H9 (cell line): ENCODE measurements at regions not wholly inside any gene's neighbourhood (a gene's known extent, or its start where the extent isn't known, plus 50 kb on each side); places are given as distances from the start of the nearest gene placed in this dataset.

ENCODE experiments used
- DNase-seq: peaks from one replicate; pipeline ENCODE4 v3.0.0-alpha.2; 2017
- H2AFZ ChIP-seq: one replicate; pipeline ENCODE4 v1.6.1; 2013; ENCODE audit warnings: mild to moderate bottlenecking, low read length, control low read depth, moderate library complexity
- H2AK5ac ChIP-seq: 2 replicates; pipeline ENCODE4 v1.6.1; 2013; ENCODE audit warnings: low read length, control low read depth, mixed read lengths; ENCODE audit not compliant: insufficient read length
- H2BK120ac ChIP-seq: one replicate; pipeline ENCODE4 v1.6.1; 2013; ENCODE audit warnings: low read depth, mild to moderate bottlenecking, low read length, control low read depth, inconsistent platforms; ENCODE audit not compliant: poor library complexity, severe bottlenecking
- H2BK12ac ChIP-seq: 2 replicates; pipeline ENCODE4 v1.6.1; 2013; ENCODE audit warnings: low read length, control low read depth, mixed read lengths, low read depth; ENCODE audit not compliant: insufficient read length
- H2BK15ac ChIP-seq: 2 replicates; pipeline ENCODE4 v1.6.1; 2013; ENCODE audit warnings: low read depth, low read length, control low read depth
- H2BK20ac ChIP-seq: one replicate; pipeline ENCODE4 v1.6.1; 2013; ENCODE audit warnings: low read depth, mild to moderate bottlenecking, low read length, control low read depth, inconsistent platforms; ENCODE audit not compliant: poor library complexity, severe bottlenecking
- H2BK5ac ChIP-seq: 2 replicates; pipeline ENCODE4 v1.6.1; 2013; ENCODE audit warnings: low read length, control low read depth, mixed read lengths; ENCODE audit not compliant: insufficient read length
- H3K14ac ChIP-seq: 2 replicates; pipeline ENCODE4 v1.6.1; 2013; ENCODE audit warnings: low read length, control low read depth; ENCODE audit not compliant: insufficient read depth
- H3K18ac ChIP-seq: 2 replicates; pipeline ENCODE4 v1.6.1; 2013; ENCODE audit warnings: low read depth, mild to moderate bottlenecking, mixed read lengths, low read length, control low read depth; ENCODE audit not compliant: insufficient read length
- H3K23ac ChIP-seq: 2 replicates; pipeline ENCODE4 v1.6.1; 2013; ENCODE audit warnings: low read length, control low read depth, mixed read lengths, low read depth; ENCODE audit not compliant: insufficient read length
- H3K23me2 ChIP-seq: 2 replicates; pipeline ENCODE4 v1.6.1; 2013; ENCODE audit warnings: low read depth, mild to moderate bottlenecking, mixed read lengths, low read length, control low read depth; ENCODE audit not compliant: insufficient read length, poor library complexity, severe bottlenecking
- H3K27ac ChIP-seq: 2 replicates; pipeline ENCODE4 v1.5.1; 2013; ENCODE audit warnings: low read length, control low read depth, mixed read lengths, low read depth; ENCODE audit not compliant: insufficient read length
- H3K27me3 ChIP-seq: 2 replicates; pipeline ENCODE4 v1.6.1; 2013; ENCODE audit warnings: low read length, control low read depth, inconsistent platforms; ENCODE audit not compliant: insufficient read depth
- H3K4ac ChIP-seq: 2 replicates; pipeline ENCODE4 v1.6.1; 2013; ENCODE audit warnings: low read depth, mild to moderate bottlenecking, control low read depth, inconsistent platforms, low read length, moderate library complexity
- H3K4me1 ChIP-seq: 2 replicates; pipeline ENCODE4 v1.6.1; 2013; ENCODE audit warnings: low read length, control low read depth, inconsistent platforms; ENCODE audit not compliant: insufficient read depth
- H3K4me2 ChIP-seq: 2 replicates; pipeline ENCODE4 v1.6.1; 2013; ENCODE audit warnings: low read length, control low read depth, mixed read lengths; ENCODE audit not compliant: insufficient read length, insufficient read depth
- H3K56ac ChIP-seq: 2 replicates; pipeline ENCODE4 v1.6.1; 2013; ENCODE audit warnings: low read depth, mild to moderate bottlenecking, mixed read lengths, low read length, control low read depth; ENCODE audit not compliant: insufficient read length
- H3K79me1 ChIP-seq: 2 replicates; pipeline ENCODE4 v1.6.1; 2013; ENCODE audit warnings: low read depth, mild to moderate bottlenecking, moderate library complexity, low read length, control low read depth, inconsistent platforms; ENCODE audit not compliant: insufficient read depth, poor library complexity, severe bottlenecking
- H3K79me2 ChIP-seq: 2 replicates; pipeline ENCODE4 v1.6.1; 2013; ENCODE audit warnings: low read length, control low read depth, inconsistent platforms; ENCODE audit not compliant: insufficient read depth
- H3K9ac ChIP-seq: 2 replicates; pipeline ENCODE4 v1.6.1; 2013; ENCODE audit warnings: low read length, control low read depth, mixed read lengths; ENCODE audit not compliant: insufficient read length; ENCODE audit errors: extremely low read depth
- H3K9me3 ChIP-seq: one replicate; pipeline ENCODE4 v1.6.1; 2013; ENCODE audit warnings: low read depth, low read length, inconsistent platforms; ENCODE audit not compliant: control insufficient read depth
- H3T11ph ChIP-seq: one replicate; pipeline ENCODE4 v1.6.1; 2013; ENCODE audit warnings: mild to moderate bottlenecking, low read length, control low read depth, inconsistent platforms
- H4K20me1 ChIP-seq: one replicate; pipeline ENCODE4 v1.6.1; 2013; ENCODE audit not compliant: control insufficient read depth, insufficient read length, insufficient read depth
- H4K5ac ChIP-seq: 2 replicates; pipeline ENCODE4 v1.6.1; 2013; ENCODE audit warnings: low read depth, mild to moderate bottlenecking, mixed read lengths, low read length, control low read depth; ENCODE audit not compliant: insufficient read length
- H4K8ac ChIP-seq: replicated peaks from 2 replicates; pipeline ENCODE4 v1.6.1; 2013; ENCODE audit warnings: low read length, control low read depth, mixed read lengths, low read depth; ENCODE audit not compliant: insufficient read length
- H4K91ac ChIP-seq: 2 replicates; pipeline ENCODE4 v1.6.1; 2013; ENCODE audit warnings: low read depth, mild to moderate bottlenecking, moderate library complexity, mixed read lengths, low read length, control low read depth; ENCODE audit not compliant: insufficient read length
- H3K27ac Mint-ChIP-seq, 3 experiments: 2 replicates in 2 of 3; 3 replicates in 1 of 3; pipeline ENCODE4 v1.8.0; 2020 to 2021; ENCODE audit warnings: mixed read lengths in 3 of 3, mild to moderate bottlenecking in 1 of 3, moderate library complexity in 1 of 3
- H3K27me3 Mint-ChIP-seq: 2 replicates; pipeline ENCODE4 v1.8.0; 2021; ENCODE audit warnings: low read depth, mild to moderate bottlenecking, moderate library complexity, mixed read lengths
- H3K36me3 Mint-ChIP-seq, 3 experiments: 2 replicates in 2 of 3; 3 replicates in 1 of 3; pipeline ENCODE4 v1.8.0; 2020 to 2021; ENCODE audit warnings: low read depth in 3 of 3, mixed read lengths in 3 of 3; ENCODE audit not compliant: insufficient read depth in 1 of 3
- H3K4me1 Mint-ChIP-seq, 2 experiments: 2 replicates each; pipeline ENCODE4 v1.8.0; 2020; ENCODE audit warnings: mixed read lengths in 2 of 2
- H3K4me3 Mint-ChIP-seq, 2 experiments: 2 replicates in 1 of 2; 3 replicates in 1 of 2; pipeline ENCODE4 v1.8.0; 2020 to 2021; ENCODE audit warnings: mild to moderate bottlenecking in 2 of 2, mixed read lengths in 2 of 2, moderate library complexity in 1 of 2
- H3K9me3 Mint-ChIP-seq, 2 experiments: 2 replicates in 1 of 2; 3 replicates in 1 of 2; pipeline ENCODE4 v1.8.0; 2020; ENCODE audit warnings: mild to moderate bottlenecking in 2 of 2, mixed read lengths in 2 of 2, moderate library complexity in 1 of 2
- WGBS: extraction: QIAGEN DNeasy Blood & Tissue Kit; methylation state at CpG from one replicate; pipeline ENCODE4 v1.1.7; 2013; ENCODE audit warnings: missing lambda C conversion rate, low lambda C conversion rate, mixed read lengths; ENCODE audit not compliant: insufficient read length; ENCODE audit errors: extremely low coverage; 5-methylcytosine and 5-hydroxymethylcytosine counted together
- TF ChIP-seq, protein P1 (sequence below): fragments of 200-600 bp; sonication (generic); conservative IDR thresholded peaks from 3 replicates; pipeline ENCODE4 v1.8.0; 2021; ENCODE audit warnings: antibody characterized with exemption, mild to moderate bottlenecking

DNA sequence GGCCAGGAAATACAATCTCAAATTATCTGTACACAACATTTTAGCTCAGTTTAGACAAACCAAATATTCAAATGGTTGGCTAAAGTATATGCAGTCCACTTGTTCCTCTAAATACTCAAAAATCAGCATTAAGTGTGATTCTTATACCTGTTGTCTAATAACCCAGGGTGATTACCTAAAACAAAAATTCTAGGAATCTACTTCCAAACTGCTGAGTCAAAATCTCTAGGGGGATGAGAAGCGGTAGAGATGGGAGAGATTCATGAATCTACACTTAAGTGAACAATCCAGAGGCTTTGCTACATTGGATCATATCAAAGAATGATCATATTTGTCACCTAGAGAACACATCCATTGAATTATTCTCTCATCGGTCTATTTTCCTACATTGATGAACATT, 420.9 kb upstream of the PKDCC start:
- no peak overlapping the region for H2BK20ac ChIP-seq
- no peak overlapping the region for H2AK5ac ChIP-seq
- no peaks in the 10 kb centered on the region for H3K4me1 ChIP-seq
- H3K14ac ChIP-seq, result no peak overlapping the region
- no peak overlapping the region for H3K4ac ChIP-seq
- no peak overlapping the region for H4K5ac ChIP-seq
- no peak overlapping the region for H2BK12ac ChIP-seq
- H3K23ac ChIP-seq, result no peak overlapping the region
- no peak overlapping the region for H2AFZ ChIP-seq
- no peak overlapping the region for H4K91ac ChIP-seq
- no peak overlapping the region for H3K27ac ChIP-seq
- no peaks in the 10 kb centered on the region for H3K9me3 Mint-ChIP-seq
- H3K27me3 ChIP-seq, result no peaks in the 10 kb centered on the region
- DNase-seq, result no peak
- TF ChIP-seq, protein P1, sequence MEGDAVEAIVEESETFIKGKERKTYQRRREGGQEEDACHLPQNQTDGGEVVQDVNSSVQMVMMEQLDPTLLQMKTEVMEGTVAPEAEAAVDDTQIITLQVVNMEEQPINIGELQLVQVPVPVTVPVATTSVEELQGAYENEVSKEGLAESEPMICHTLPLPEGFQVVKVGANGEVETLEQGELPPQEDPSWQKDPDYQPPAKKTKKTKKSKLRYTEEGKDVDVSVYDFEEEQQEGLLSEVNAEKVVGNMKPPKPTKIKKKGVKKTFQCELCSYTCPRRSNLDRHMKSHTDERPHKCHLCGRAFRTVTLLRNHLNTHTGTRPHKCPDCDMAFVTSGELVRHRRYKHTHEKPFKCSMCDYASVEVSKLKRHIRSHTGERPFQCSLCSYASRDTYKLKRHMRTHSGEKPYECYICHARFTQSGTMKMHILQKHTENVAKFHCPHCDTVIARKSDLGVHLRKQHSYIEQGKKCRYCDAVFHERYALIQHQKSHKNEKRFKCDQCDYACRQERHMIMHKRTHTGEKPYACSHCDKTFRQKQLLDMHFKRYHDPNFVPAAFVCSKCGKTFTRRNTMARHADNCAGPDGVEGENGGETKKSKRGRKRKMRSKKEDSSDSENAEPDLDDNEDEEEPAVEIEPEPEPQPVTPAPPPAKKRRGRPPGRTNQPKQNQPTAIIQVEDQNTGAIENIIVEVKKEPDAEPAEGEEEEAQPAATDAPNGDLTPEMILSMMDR, result no peak
- H3K9ac ChIP-seq, result no peak overlapping the region
- H3K56ac ChIP-seq, result no peak overlapping the region
- no peak overlapping the region for H3T11ph ChIP-seq
- H3K27ac Mint-ChIP-seq, result no peak overlapping the region
- WGBS, result no CpG with 5 or more reads among the region's 2 CpGs
- H3K23me2 ChIP-seq, result no peaks in the 10 kb centered on the region
- H4K20me1 ChIP-seq, result no peaks in the 10 kb centered on the region
- H3K36me3 Mint-ChIP-seq, result no peaks in the 10 kb centered on the region
- H2BK5ac ChIP-seq, result no peak overlapping the region
- H3K4me1 Mint-ChIP-seq, result no peaks in the 10 kb centered on the region
- no peaks in the 10 kb centered on the region for H3K79me1 ChIP-seq
- H3K79me2 ChIP-seq, result no peaks in the 10 kb centered on the region
- H2BK120ac ChIP-seq, result no peak overlapping the region
- no peak overlapping the region for H4K8ac ChIP-seq
- H3K4me2 ChIP-seq, result no peak overlapping the region
- no peak overlapping the region for H3K18ac ChIP-seq
- H3K4me3 Mint-ChIP-seq, result no peak overlapping the region
- H3K27me3 Mint-ChIP-seq, result no peaks in the 10 kb centered on the region
- H2BK15ac ChIP-seq, result no peak overlapping the region
- H3K9me3 ChIP-seq, result no peaks in the 10 kb centered on the region
